HUES48 (cell line): ENCODE measurements at regions not wholly inside any gene's neighbourhood (a gene's known extent, or its start where the extent isn't known, plus 50 kb on each side); places are given as distances from the start of the nearest gene placed in this dataset.
"Not testable (repeated sequence)": the region's sequence is repeated elsewhere in the genome, so short reads cannot be mapped to it uniquely, and the experiment has no call there.

Source experiments
- H3K27ac ChIP-seq: one replicate; pipeline ENCODE4 v1.7.0; 2013; ENCODE audit warnings: low read depth, low read length, inconsistent platforms
- H3K27me3 ChIP-seq: 2 replicates; pipeline ENCODE4 v1.6.1; 2013; ENCODE audit warnings: mild to moderate bottlenecking, low read length; ENCODE audit not compliant: control insufficient read depth, insufficient read depth
- H3K36me3 ChIP-seq: 2 replicates; pipeline ENCODE4 v1.6.1; 2013; ENCODE audit warnings: low read length; ENCODE audit not compliant: control insufficient read depth, insufficient read depth
- H3K4me1 ChIP-seq: 2 replicates; pipeline ENCODE4 v1.6.1; 2013; ENCODE audit warnings: mild to moderate bottlenecking, low read length; ENCODE audit not compliant: control insufficient read depth, insufficient read depth
- H3K4me3 ChIP-seq: 2 replicates; pipeline ENCODE4 v1.5.1; 2013; ENCODE audit warnings: mild to moderate bottlenecking, low read depth, low read length
- H3K9ac ChIP-seq: 2 replicates; pipeline ENCODE4 v1.6.1; 2013; ENCODE audit warnings: mild to moderate bottlenecking, low read depth, low read length, moderate library complexity
- H3K9me3 ChIP-seq: 2 replicates; pipeline ENCODE4 v1.6.1; 2013; ENCODE audit warnings: low read length; ENCODE audit not compliant: control insufficient read depth, insufficient read depth

DNA sequence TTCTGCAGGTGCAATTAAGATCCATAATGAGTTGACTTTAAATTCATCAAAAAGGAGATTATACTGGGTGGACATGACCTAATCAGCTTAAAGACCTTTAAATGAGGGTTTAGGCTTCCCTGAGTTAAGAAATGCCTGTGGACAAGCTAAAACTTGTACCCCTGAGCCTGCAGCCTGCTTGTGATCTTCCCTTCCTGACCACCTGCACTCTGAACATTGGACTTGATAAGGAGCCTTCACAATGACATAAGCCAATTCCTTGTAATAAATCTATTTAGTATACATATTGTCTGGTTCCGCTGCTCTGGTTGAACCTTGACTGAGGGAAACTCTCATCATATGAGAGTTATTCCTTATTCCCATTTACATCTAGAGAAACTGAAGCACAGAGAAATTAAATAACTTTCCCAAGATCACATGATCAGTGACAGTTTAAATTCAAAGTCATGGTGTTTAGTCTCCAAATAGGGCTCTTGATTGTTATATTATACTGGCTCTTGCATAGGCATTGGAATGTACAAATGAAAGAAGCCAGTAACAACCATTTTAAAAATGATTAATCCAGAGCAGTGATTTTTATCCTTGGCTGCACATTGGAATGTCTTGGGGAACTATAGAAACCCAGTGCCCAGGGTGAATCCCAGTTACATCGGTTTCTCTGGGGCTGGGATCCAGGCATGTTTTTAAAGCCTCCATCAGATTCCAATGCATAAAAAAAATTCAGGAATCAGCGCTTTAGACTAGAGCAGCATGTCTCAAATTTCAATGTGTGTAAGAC lies 136.1 kb downstream of the MSL3 start:
- no peak overlapping the region for H3K4me3 ChIP-seq
- peaks cover 3% of the 10 kb centered on the region; the same call in 1 of the 2 replicates for H3K27me3 ChIP-seq
- H3K9ac ChIP-seq = no peak overlapping the region
- H3K27ac ChIP-seq = no peak overlapping the region
- no peaks in the 10 kb centered on the region for H3K36me3 ChIP-seq
- 0 out of 2 replicates have a peak, but pooled peaks cover 1% of the 10 kb centered on the region for H3K4me1 ChIP-seq
- H3K9me3 ChIP-seq = no peaks in the 10 kb centered on the region

DNA sequence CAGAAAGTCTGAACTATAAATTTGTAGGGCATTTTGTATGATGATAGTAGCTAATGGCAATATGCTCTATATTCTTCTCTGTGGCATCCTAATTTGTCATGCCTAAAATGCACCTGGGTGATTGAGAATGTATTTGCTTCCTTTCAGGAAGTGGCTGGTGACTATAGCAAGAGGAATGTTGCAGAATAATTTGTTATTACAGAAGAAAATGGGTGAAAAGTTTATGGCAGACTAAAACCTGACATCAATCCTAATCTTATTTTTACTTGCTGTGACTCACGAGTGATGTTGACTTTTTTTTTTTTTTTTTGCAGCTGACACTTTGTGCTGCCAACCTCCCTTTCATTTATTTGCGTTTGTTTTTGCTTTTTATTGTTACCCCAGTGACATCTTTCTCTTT lies 141.1 kb downstream of the MSL3 start:
- Histone ChIP-seq H3K9me3 (no peaks in the 10 kb centered on the region), H3K36me3 (no peaks in the 10 kb centered on the region), H3K9ac (no peak overlapping the region), H3K27me3 (no peaks in the 10 kb centered on the region), H3K27ac (no peak overlapping the region), H3K4me1 (0 out of 2 replicates have a peak, but pooled peaks cover 3% of the 10 kb centered on the region), H3K4me3 (no peak overlapping the region)

DNA sequence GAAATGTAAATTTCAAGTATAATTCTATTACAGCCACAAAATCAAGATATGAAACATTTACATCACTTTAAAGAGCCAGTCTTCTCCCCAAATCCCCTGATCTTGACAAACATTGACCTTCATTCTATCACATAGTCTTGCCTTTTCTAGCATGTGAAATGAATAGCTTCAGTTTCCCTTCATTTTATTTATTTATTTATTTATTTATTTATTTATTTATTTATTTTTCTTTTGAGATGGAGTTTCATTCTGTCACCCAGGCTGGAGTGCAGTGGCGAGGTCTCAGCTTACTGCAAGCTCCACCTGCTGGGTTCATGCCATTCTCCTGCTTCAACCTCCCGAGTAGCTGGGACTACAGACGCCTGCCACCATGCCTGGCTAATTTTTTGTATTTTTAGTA lies 147.9 kb downstream of the MSL3 start:
- H3K27me3 ChIP-seq, H3K9ac ChIP-seq, H3K4me1 ChIP-seq, H3K36me3 ChIP-seq, H3K4me3 ChIP-seq, H3K9me3 ChIP-seq, H3K27ac ChIP-seq: not testable (repeated sequence)

DNA sequence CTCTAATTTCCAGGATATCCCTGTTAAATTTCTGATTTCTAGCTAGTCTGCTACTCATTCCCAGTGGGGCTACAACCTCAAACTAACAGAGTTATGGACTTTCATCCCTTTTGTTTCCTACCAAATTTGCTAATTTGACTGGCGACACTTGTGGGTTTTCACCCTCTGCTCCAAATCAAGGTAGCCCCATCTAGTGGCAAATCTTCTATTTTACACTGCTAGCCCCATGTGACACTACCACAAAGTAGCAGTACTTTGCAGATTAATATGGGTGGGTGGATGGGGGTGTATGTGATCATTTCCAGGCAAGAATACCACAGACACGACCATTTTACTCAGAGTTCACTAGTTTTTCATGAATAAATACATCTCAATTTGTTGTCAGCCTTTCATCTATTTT lies 150.3 kb downstream of the MSL3 start:
- no peaks in the 10 kb centered on the region for H3K4me1 ChIP-seq
- no peak overlapping the region for H3K27ac ChIP-seq
- no peaks in the 10 kb centered on the region for H3K9me3 ChIP-seq
- no peaks in the 10 kb centered on the region for H3K27me3 ChIP-seq
- H3K36me3 ChIP-seq = no peaks in the 10 kb centered on the region
- no peak overlapping the region for H3K9ac ChIP-seq
- H3K4me3 ChIP-seq = no peak overlapping the region

DNA sequence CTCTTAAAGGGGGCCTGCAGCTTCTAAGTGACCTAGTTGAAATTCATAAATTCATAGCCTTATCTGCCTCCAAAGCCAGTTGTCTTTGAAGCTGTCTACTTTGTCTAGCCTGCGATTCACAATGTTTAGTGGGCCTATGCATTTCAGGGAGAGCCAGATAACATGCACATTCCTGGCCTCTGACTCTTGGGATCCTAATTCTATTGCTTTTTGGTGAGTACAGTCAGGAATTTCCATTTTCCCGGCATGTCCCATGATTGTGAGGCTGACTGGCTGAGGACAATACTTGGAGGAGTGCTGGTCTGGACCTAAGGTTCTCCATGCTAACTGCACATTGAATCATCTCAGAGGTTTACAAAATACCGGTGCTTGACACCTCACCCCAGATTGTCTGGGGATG lies 155.0 kb downstream of the MSL3 start:
- no peak overlapping the region for H3K9ac ChIP-seq
- H3K4me3 ChIP-seq = no peak overlapping the region
- no peaks in the 10 kb centered on the region for H3K36me3 ChIP-seq
- no peaks in the 10 kb centered on the region for H3K9me3 ChIP-seq
- H3K27me3 ChIP-seq = no peaks in the 10 kb centered on the region; the same call in 1 of the 2 replicates
- H3K27ac ChIP-seq = no peak overlapping the region
- H3K4me1 ChIP-seq = no peaks in the 10 kb centered on the region

DNA sequence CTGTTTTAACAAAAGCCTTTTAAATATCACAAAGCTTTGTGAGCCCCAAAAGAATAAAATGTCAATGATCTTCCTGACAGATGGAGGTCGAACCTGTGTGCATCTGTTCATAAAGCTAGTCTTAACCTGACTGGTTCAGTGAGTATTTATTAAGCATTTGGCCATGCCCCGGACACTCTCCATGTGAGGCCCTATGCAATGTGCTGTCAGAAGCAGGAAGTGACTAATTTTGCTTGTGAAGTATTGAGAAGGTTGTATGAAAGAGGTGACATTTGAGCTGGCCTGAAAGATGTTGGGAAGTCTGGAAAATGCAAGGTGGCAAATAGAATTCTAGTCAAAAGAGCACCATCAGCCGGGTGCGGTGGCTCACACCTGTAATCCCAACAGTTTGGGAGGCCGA lies 171.4 kb downstream of the MSL3 start:
- no peaks in the 10 kb centered on the region for H3K36me3 ChIP-seq
- H3K9me3 ChIP-seq = no peaks in the 10 kb centered on the region
- H3K27ac ChIP-seq = no peak overlapping the region
- no peak overlapping the region for H3K4me3 ChIP-seq
- no peaks in the 10 kb centered on the region for H3K4me1 ChIP-seq
- H3K9ac ChIP-seq = no peak overlapping the region
- no peaks in the 10 kb centered on the region for H3K27me3 ChIP-seq

DNA sequence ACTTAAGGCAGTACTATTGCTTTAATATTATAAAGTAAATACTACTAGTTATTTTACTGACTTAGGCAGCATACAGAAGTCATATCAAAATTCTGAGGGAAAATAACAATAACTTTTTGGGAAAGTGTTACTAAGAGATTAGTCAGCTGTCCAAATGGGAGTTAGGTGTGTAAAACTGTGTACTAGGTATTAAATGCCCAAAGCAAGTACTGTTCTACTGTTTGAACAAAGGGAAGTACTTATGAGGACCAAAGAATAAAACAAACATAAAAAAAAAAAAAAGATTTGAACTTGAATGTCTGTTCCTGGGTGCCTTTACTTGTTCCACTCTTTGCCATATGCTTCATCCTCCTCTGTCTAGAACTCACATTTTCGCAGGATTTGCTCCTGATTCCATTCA lies 174.4 kb downstream of the MSL3 start:
- Histone ChIP-seq H3K9me3 (no peaks in the 10 kb centered on the region), H3K4me1 (no peaks in the 10 kb centered on the region), H3K4me3 (no peak overlapping the region), H3K36me3 (no peaks in the 10 kb centered on the region), H3K9ac (no peak overlapping the region), H3K27ac (no peak overlapping the region), H3K27me3 (no peaks in the 10 kb centered on the region)

DNA sequence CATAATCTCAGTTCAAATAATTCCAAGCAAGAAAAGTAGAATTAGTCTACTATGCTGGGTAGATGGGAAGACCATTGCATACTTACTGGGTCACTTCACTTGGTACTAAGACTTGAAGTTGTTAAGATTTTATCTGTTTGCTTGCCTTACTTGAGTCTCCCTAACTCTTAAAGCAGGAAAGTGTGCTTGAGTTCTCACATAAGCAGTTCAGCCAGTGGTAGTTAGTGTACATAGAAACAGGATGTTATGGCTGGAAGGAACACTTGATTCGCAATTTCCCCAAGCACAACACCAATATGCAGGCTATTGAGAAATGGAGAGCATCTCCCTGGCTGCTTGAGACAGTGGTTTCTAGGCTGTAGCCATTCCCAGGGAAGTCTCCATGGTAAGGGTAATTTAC lies 176.1 kb downstream of the MSL3 start:
- Histone ChIP-seq H3K9ac (no peak overlapping the region), H3K27ac (no peak overlapping the region), H3K36me3 (no peaks in the 10 kb centered on the region), H3K4me3 (no peak overlapping the region), H3K4me1 (no peaks in the 10 kb centered on the region), H3K27me3 (no peaks in the 10 kb centered on the region), H3K9me3 (no peaks in the 10 kb centered on the region)

DNA sequence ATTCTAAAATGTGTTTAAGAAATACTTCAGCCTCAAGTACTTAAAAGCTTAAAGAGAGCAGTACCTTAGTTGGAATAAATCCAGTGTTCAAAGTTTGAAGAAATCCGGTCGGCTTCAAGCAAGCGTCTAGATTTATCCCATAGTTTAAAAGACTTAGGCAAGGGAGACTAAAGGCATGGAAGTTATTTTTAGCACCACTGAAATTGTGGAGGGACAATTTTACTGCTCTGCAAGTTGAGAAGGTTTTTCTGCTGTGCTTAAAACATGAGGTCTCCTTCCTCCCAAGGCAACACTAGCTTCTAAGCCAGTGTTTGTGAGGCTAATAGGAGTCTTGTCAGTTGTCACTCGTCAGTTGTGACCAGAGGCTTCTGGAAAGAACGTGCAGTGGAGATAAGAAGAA lies 183.5 kb downstream of the MSL3 start:
- no peak overlapping the region for H3K4me3 ChIP-seq

DNA sequence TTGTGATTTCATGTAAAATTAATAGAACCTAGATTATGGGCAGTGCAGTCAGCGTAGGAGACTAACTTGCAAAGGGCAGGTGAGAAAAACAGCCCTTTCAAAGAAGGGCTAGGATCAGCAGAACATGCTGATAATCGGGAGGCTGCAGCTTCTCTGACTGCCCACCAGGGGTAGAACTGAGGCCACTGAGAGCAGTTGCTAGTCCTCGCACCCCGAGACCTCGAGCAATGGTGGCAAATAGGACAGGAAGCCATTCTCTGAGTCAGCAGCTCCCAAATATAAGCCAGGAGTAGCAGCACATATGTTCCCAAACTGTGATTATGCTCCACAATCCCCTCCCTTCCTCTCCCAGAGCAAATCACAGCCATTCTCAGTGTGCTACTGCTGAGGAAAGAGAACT lies 186.5 kb downstream of the MSL3 start:
- Histone ChIP-seq H3K4me1 (peaks cover 7% of the 10 kb centered on the region), H3K27me3 (no peaks in the 10 kb centered on the region)

More for the DNA sequence above, 183.5 kb downstream of the MSL3 start:
- no peaks in the 10 kb centered on the region for H3K36me3 ChIP-seq
- no peaks in the 10 kb centered on the region for H3K9me3 ChIP-seq
- H3K27ac ChIP-seq = no peak overlapping the region
- H3K27me3 ChIP-seq = no peaks in the 10 kb centered on the region
- H3K9ac ChIP-seq = no peak overlapping the region
- peaks cover 7% of the 10 kb centered on the region for H3K4me1 ChIP-seq

DNA sequence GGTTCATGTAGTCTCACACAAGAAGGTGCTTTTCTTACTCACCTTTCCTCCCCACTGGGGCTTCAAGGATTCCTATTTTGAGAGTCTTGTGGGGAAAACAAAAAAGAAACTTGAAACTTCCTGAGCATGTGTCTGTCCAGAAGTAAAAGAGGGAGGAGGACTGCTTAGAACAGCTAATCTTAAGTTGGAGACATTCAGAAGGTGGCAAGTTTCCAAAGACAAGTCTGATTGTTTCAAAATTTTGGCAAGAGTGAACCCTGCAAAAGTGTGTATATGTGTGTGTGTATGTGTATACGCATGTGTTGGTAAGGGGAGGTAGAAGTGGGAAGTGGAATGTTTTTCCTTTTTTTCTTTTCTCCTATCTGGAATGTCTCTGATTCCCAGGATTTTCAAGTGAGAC lies 189.0 kb upstream of the FRMPD4 start:
- Histone ChIP-seq H3K36me3 (no peaks in the 10 kb centered on the region), H3K4me3 (no peak overlapping the region), H3K27ac (no peak overlapping the region), H3K4me1 (peaks cover 9% of the 10 kb centered on the region), H3K27me3 (no peaks in the 10 kb centered on the region), H3K9ac (no peak overlapping the region), H3K9me3 (no peaks in the 10 kb centered on the region)

More for the DNA sequence above, 186.5 kb downstream of the MSL3 start:
- Histone ChIP-seq H3K9ac (peak overlapping the region; percentile 10; the same call in 1 of the 2 replicates), H3K9me3 (no peaks in the 10 kb centered on the region), H3K36me3 (no peaks in the 10 kb centered on the region), H3K4me3 (no peak overlapping the region), H3K27ac (no peak overlapping the region)
